Type B pancreatic cell (in vitro differentiated cells): ENCODE measurements at regions not wholly inside any gene's neighbourhood (a gene's known extent, or its start where the extent isn't known, plus 50 kb on each side); places are given as distances from the start of the nearest gene placed in this dataset.

Source experiments
- DNase-seq: peaks from one replicate; pipeline ENCODE4 v3.0.0; 2021; ENCODE audit warnings: mixed read lengths; ENCODE audit not compliant: unreplicated experiment; ENCODE audit errors: extremely low spot score
- H3K27ac Mint-ChIP-seq: 2 replicates; pipeline ENCODE4 v1.8.0; 2021; ENCODE audit warnings: mild to moderate bottlenecking, mixed read lengths
- H3K27me3 Mint-ChIP-seq: 2 replicates; pipeline ENCODE4 v1.8.0; 2021; ENCODE audit warnings: mixed read lengths
- H3K36me3 Mint-ChIP-seq: 2 replicates; pipeline ENCODE4 v1.8.0; 2021; ENCODE audit warnings: mixed read lengths
- H3K4me1 Mint-ChIP-seq: one replicate; pipeline ENCODE4 v1.8.0; 2021; ENCODE audit warnings: mixed read lengths; ENCODE audit not compliant: unreplicated experiment
- H3K4me3 Mint-ChIP-seq: 2 replicates; pipeline ENCODE4 v1.8.0; 2021; ENCODE audit warnings: mild to moderate bottlenecking, mixed read lengths
- H3K9me3 Mint-ChIP-seq: 2 replicates; pipeline ENCODE4 v1.8.0; 2021; ENCODE audit warnings: mixed read lengths
- TF ChIP-seq, protein P1 (sequence below): fragments of 200-600 bp; sonication (generic); conservative IDR thresholded peaks from 2 replicates; pipeline ENCODE4 v1.5.0; 2021; ENCODE audit warnings: antibody characterized with exemption, mild to moderate bottlenecking

DNA sequence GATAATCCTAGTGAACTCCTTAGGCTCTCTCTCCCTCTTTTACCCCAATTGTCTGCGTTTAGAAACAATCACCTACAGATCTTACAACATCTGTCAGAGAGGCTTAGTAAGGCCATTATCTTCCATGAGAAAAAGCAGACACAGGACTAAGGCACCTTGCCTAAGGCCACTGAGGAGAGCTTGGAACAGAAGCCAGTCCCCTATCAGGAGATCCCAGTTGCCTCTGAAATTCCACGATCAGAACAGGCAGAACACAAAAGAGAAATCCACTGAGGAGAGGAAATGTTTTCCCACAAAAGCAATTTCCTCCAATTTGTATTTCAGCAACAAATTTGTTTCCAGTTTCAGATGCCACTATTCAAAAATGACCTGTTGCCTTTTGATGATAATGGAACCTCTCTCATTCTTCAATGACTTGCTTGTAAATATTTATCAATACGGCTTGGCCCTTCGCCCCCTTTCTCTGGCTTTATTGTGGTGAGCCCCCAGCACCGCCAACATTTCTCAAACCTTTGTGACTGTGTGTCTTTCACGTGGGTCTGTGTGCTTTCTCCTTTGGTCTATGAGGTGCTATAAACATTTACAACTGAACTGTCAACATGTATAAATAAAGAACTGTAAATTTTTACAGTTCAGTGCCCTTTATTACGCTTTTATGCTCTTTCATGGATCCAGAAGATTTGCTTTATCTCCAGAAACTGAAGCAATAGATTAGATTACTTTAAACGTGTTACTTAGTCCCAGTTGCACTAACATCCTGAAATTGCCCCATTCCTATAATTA, 187.8 kb upstream of the PHACTR1 start:
- H3K4me1 Mint-ChIP-seq: peaks cover 18% of the 10 kb centered on the region
- H3K4me3 Mint-ChIP-seq: peak overlapping the region; percentile 15
- peak overlapping the region; percentile 42 for H3K27ac Mint-ChIP-seq
- H3K36me3 Mint-ChIP-seq: no peaks in the 10 kb centered on the region
- H3K9me3 Mint-ChIP-seq: no peaks in the 10 kb centered on the region
- DNase-seq: no peak
- peaks cover 3% of the 10 kb centered on the region for H3K27me3 Mint-ChIP-seq
- TF ChIP-seq, protein P1, sequence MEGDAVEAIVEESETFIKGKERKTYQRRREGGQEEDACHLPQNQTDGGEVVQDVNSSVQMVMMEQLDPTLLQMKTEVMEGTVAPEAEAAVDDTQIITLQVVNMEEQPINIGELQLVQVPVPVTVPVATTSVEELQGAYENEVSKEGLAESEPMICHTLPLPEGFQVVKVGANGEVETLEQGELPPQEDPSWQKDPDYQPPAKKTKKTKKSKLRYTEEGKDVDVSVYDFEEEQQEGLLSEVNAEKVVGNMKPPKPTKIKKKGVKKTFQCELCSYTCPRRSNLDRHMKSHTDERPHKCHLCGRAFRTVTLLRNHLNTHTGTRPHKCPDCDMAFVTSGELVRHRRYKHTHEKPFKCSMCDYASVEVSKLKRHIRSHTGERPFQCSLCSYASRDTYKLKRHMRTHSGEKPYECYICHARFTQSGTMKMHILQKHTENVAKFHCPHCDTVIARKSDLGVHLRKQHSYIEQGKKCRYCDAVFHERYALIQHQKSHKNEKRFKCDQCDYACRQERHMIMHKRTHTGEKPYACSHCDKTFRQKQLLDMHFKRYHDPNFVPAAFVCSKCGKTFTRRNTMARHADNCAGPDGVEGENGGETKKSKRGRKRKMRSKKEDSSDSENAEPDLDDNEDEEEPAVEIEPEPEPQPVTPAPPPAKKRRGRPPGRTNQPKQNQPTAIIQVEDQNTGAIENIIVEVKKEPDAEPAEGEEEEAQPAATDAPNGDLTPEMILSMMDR: no peak

DNA sequence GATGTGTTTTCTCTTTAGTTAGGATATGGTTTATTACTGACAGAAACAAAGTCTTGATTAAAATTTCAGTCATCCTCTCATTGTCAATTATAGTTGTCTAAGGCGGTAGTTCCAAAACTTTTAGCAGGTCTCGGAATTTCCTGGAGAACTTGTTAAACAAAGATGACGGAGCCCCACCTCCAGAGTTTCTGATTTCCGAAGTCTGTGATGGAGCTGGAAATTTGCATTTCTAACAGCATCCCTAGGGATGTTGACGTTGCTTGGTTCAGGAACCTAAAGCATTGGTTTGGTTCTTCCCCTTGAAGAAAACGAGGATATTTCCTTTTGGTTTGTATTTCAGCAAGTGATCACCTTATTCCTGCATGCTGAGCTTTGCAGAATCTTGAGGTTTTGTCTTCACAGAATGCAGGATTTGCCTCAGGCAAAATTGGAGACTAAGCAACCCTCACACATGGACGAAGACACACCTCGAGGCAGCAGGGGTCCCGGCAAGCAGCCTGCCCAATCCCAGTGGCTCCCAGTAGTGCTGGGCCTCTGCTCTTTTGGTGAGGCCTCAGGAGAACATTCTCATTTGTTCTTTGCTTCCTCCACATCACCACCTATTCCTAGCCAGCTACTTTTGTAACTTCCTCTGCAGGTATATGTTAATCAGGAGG, 187.1 kb upstream of the PHACTR1 start:
- Mint-ChIP-seq H3K27ac (peak overlapping the region; percentile 42), H3K36me3 (no peaks in the 10 kb centered on the region), H3K4me1 (peaks cover 18% of the 10 kb centered on the region), H3K4me3 (no peak overlapping the region), H3K9me3 (no peaks in the 10 kb centered on the region), H3K27me3 (peaks cover 3% of the 10 kb centered on the region)
- TF ChIP-seq, protein P1: no peak
- DNase-seq: no peak

DNA sequence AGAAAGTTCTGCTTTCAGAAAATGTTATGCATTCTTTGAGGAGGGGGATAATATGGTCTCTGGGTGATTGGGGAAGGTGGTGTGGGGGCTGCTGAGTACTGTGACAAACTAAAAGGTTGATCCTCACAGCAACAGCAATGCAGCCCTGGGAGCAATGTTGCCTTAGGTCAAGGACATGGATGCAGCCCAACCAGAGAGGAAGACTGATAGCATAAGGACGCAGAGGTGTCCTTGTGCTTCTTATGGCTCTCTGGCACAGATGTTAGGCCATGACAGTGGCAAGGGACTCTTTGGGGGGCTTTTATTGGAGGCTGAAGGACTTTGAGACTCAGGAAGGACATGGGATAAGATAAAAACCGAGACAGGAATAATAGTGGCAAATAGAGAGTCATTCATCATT, 186.2 kb upstream of the PHACTR1 start:
- Mint-ChIP-seq H3K9me3 (no peaks in the 10 kb centered on the region), H3K36me3 (no peaks in the 10 kb centered on the region), H3K4me3 (no peak overlapping the region), H3K4me1 (peaks cover 18% of the 10 kb centered on the region), H3K27me3 (peaks cover 3% of the 10 kb centered on the region), H3K27ac (no peak overlapping the region)
- TF ChIP-seq, protein P1: no peak
- DNase-seq: no peak

DNA sequence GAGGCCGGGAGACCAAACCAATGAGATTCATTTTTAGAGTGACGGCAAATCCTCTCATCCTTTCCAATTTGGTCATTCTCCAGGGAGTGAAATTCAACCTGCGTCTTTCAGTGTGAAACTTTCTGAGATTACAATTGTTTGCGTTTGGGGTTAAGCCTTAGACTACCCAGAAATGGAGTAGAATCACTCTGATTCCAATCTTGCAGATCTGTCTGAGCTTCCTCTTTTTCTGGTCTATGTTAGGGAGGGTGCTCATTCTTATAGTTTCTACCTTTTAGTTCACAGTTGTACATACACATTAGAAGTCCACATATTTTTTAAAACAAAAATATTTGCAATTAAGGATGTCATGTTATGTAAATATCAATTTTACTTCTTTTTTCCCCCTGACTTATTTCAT, 183.0 kb upstream of the PHACTR1 start:
- Mint-ChIP-seq H3K4me3 (no peak overlapping the region), H3K27me3 (peaks cover 3% of the 10 kb centered on the region), H3K36me3 (no peaks in the 10 kb centered on the region), H3K4me1 (peaks cover 18% of the 10 kb centered on the region), H3K9me3 (no peaks in the 10 kb centered on the region), H3K27ac (no peak overlapping the region)
- DNase-seq: no peak
- TF ChIP-seq, protein P1: no peak

DNA sequence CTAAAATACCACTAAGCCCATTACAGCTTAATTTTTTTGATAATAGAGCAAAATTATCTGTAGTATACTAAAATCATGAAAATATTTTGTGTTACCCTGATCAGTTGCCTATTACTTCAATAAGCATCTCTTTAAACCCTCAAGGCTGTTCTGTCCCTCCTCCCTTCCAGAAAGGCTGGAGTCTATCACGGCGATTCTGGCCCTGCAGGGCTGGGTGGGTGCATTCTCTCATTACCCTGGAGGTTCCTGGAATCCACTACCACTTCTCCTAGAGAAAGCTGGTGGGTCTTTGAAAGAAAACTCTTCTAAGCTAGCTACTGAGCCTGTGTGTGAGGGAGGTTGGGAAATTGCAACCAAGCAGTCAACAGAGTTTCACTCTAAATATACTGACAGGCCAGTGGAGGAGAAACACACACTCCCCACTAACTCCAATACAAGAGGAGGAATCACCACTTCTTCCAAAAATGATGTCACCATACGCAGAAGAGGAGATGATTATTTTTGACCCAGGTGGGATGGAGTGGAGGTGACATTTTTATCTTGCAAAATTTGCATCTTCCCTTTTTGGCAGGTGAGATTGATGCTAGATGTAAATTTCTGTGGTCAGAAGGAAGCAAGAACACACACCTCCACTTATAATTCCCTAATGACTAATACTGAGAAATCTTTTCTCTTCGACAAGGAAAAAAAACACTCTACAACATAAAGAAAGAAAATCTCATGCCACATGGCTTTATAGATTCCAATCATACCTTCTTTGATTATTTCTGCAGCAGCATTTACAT, 182.3 kb upstream of the PHACTR1 start:
- no peak overlapping the region for H3K27ac Mint-ChIP-seq
- H3K27me3 Mint-ChIP-seq: peaks cover 3% of the 10 kb centered on the region

More for the DNA sequence above, 182.3 kb upstream of the PHACTR1 start:
- no peaks in the 10 kb centered on the region for H3K36me3 Mint-ChIP-seq
- H3K9me3 Mint-ChIP-seq: no peaks in the 10 kb centered on the region
- no peak for DNase-seq
- H3K4me3 Mint-ChIP-seq: no peak overlapping the region
- H3K4me1 Mint-ChIP-seq: peaks cover 12% of the 10 kb centered on the region
- TF ChIP-seq, protein P1: no peak
